Neural progenitor cell (in vitro differentiated cells): ENCODE measurements at regions not wholly inside any gene's neighbourhood (a gene's known extent, or its start where the extent isn't known, plus 50 kb on each side); places are given as distances from the start of the nearest gene placed in this dataset.

Experiments
- CTCF ChIP-seq: fragments of 200-600 bp; sonication (generic); IDR thresholded peaks from 2 replicates; pipeline ENCODE4 v1.5.1; 2017; ENCODE audit warnings: antibody characterized with exemption, mild to moderate bottlenecking
- EZH2 ChIP-seq: fragments of 200-600 bp; sonication (generic); IDR thresholded peaks from 2 replicates; pipeline ENCODE4 v1.6.1; 2017; ENCODE audit warnings: antibody characterized with exemption, mild to moderate bottlenecking, moderate library complexity

GRCh38 chr12:67820694-67821093, 168.6 kb upstream of the IFNG-AS1 start:
- TF ChIP-seq CTCF (no peak), EZH2 (no peak)
